ENCODE measurements at regions not wholly inside any gene's neighbourhood (a gene's known extent, or its start where the extent isn't known, plus 50 kb on each side); places are given as distances from the start of the nearest gene placed in this dataset.

GRCh38 chr10:107919626-107920235 lies 755.2 kb upstream of the SORCS1 start:
- DNase-seq (ENCODE audit: low spot score): no peak

- no peak for DNase-seq (ENCODE audit: low spot score)
These were observed 753.7 kb upstream of the SORCS1 start for GRCh38 chr10:107918171-107918570.

- no peak for DNase-seq (ENCODE audit: low spot score)
These were observed 750.7 kb upstream of the SORCS1 start for GRCh38 chr10:107915215-107915610.

- DNase-seq (ENCODE audit: low spot score): peak; percentile 52
These were observed 750.1 kb upstream of the SORCS1 start for GRCh38 chr10:107914450-107915214.

GRCh38 chr10:107913317-107914294 lies 749.1 kb upstream of the SORCS1 start:
- DNase-seq (ENCODE audit: low spot score): no peak

- no peak for DNase-seq (ENCODE audit: low spot score)
These were observed 736.6 kb upstream of the SORCS1 start for GRCh38 chr10:107901076-107901475.

- no peak for DNase-seq (ENCODE audit: low spot score)
These were observed 735.6 kb upstream of the SORCS1 start for GRCh38 chr10:107900131-107900530.

GRCh38 chr10:107899502-107900062 lies 735.1 kb upstream of the SORCS1 start:
- DNase-seq (ENCODE audit: low spot score): no peak

GRCh38 chr10:107899075-107899474 lies 734.6 kb upstream of the SORCS1 start:
- DNase-seq (ENCODE audit: low spot score): no peak

GRCh38 chr10:107898392-107898791 lies 733.9 kb upstream of the SORCS1 start:
- DNase-seq (ENCODE audit: low spot score): no peak

GRCh38 chr10:107894516-107894915 lies 730.0 kb upstream of the SORCS1 start:
- no peak for DNase-seq (ENCODE audit: low spot score)

- DNase-seq (ENCODE audit: low spot score): no peak
These were observed 724.6 kb upstream of the SORCS1 start for GRCh38 chr10:107889105-107889504.

GRCh38 chr10:107880185-107880584 lies 715.7 kb upstream of the SORCS1 start:
- no peak for DNase-seq (ENCODE audit: low spot score)

- DNase-seq (ENCODE audit: low spot score): no peak
These were observed 708.5 kb upstream of the SORCS1 start for GRCh38 chr10:107873007-107873406.

- DNase-seq (ENCODE audit: low spot score): no peak
These were observed 701.2 kb upstream of the SORCS1 start for GRCh38 chr10:107865691-107866090.

- no peak for DNase-seq (ENCODE audit: low spot score)
These were observed 694.6 kb upstream of the SORCS1 start for GRCh38 chr10:107859065-107859464.

- no peak for DNase-seq (ENCODE audit: low spot score)
These were observed 691.5 kb upstream of the SORCS1 start for GRCh38 chr10:107856047-107856315.

- DNase-seq (ENCODE audit: low spot score): no peak
These were observed 691.0 kb upstream of the SORCS1 start for GRCh38 chr10:107855301-107856046.

- no peak for DNase-seq (ENCODE audit: low spot score)
These were observed 684.3 kb upstream of the SORCS1 start for GRCh38 chr10:107848726-107849360.

GRCh38 chr10:107847620-107848019 lies 683.1 kb upstream of the SORCS1 start:
- DNase-seq (ENCODE audit: low spot score): no peak

- DNase-seq (ENCODE audit: low spot score): no peak
These were observed 670.2 kb upstream of the SORCS1 start for GRCh38 chr10:107834706-107835105.
